ENCODE measurements at regions not wholly inside any gene's neighbourhood (a gene's known extent, or its start where the extent isn't known, plus 50 kb on each side); places are given as distances from the start of the nearest gene placed in this dataset.
"Not testable (repeated sequence)": the region's sequence is repeated elsewhere in the genome, so short reads cannot be mapped to it uniquely, and the experiment has no call there.

DNA sequence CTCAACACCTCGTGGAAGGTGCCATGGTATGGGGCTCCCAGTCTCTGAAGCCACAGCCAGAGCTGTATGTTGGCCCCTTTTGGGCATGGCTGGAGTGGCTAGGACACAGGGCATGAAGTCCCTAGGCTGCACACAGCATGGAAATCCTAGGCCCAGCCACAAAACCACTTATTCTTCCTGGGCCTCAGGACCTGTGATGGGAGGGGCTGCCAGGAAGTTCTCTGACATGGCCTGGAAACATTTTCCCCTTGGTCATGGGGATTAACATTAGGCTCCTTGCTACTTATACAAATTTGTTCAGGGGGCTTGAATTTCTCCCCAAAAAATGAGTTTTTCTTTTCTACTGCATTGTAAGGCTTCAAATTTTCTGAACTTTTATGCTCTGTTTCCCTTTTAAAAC lies 2091.2 kb upstream of the ACO1 start:
- in situ Hi-C loops (cut with HindIII; ENCODE audit: low sequenced_read_pairs), result no loop called here

DNA sequence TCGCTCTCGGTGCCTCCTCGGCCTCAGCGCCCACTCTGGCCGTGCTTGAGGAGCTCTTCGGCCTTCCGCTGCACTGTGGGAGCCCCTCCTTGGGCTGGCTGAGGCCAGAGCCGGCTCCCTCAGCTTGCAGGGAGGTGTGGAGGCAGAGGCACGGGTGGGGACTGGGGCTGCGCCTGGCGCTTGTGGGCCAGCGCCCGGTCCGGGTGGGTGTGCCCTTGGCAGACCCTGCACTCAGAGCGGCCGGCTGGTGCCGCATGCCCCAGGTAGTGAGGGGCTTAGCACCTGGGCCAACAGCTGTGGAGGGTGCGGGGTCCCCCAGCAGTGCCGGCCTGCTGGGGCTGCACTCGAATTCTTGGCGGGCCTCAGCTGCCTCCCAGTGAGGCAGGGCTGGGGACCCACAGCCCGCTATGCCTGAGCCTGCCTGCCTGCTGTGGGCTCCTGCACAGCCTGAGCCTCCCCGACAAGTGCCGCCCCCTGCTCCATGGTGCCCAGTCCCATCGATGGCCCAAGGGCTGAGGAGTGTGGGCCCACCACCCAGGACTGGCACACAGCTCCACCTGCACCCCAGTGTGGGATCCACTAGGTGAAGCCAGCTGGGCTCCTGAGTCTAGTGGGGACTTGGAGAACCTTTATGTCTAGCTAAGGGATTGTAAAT lies 2085.2 kb upstream of the ACO1 start:
- in situ Hi-C loops (cut with HindIII; ENCODE audit: low sequenced_read_pairs), result no loop called here

GRCh38 chr9:30301271-30301963 lies 2083.0 kb upstream of the ACO1 start:
- in situ Hi-C loops (cut with HindIII; ENCODE audit: low sequenced_read_pairs), result no loop called here

DNA sequence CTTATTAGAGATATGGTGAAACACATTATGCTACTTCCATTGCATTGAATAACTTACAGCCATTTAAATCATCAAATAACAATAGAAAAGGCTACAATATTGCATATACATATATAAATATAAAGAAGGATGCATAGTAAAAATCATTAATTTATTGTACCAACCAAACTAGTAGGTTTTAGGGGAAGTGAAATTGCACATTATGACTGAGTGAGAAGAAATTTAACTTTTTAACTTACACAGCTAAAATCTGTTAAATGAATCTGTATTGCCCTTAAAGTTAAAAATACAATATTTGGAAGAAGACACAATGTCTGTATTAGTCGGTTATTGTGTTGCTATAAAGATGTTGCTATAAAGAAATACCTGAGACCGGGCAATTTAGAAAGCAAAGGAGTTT lies 2073.7 kb upstream of the ACO1 start:
- in situ Hi-C loops (cut with HindIII; ENCODE audit: low sequenced_read_pairs), result no loop called here

DNA sequence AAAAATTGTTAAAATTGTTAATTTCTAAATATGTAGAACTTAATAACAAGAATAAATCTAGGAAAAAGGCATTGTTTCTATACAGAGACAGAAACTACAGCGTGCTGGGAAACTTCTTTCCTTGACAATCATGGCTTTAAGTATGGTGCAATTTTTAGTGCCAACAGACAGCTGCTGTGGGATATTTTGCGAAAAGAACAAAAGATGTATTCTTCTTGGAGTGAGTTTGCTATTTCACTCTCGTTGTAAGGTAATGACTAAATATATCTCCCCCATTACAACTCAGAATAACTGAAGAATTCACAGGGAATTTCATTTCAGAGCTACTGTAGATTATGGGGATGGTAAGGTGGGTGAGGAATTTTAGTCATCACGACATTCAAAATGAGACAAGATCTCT lies 2055.0 kb upstream of the ACO1 start:
- in situ Hi-C loops (cut with HindIII; ENCODE audit: low sequenced_read_pairs), result no loop called here

GRCh38 chr9:30348904-30349303 lies 2035.5 kb upstream of the ACO1 start:
- in situ Hi-C loops (cut with HindIII; ENCODE audit: low sequenced_read_pairs), result no loop called here

DNA sequence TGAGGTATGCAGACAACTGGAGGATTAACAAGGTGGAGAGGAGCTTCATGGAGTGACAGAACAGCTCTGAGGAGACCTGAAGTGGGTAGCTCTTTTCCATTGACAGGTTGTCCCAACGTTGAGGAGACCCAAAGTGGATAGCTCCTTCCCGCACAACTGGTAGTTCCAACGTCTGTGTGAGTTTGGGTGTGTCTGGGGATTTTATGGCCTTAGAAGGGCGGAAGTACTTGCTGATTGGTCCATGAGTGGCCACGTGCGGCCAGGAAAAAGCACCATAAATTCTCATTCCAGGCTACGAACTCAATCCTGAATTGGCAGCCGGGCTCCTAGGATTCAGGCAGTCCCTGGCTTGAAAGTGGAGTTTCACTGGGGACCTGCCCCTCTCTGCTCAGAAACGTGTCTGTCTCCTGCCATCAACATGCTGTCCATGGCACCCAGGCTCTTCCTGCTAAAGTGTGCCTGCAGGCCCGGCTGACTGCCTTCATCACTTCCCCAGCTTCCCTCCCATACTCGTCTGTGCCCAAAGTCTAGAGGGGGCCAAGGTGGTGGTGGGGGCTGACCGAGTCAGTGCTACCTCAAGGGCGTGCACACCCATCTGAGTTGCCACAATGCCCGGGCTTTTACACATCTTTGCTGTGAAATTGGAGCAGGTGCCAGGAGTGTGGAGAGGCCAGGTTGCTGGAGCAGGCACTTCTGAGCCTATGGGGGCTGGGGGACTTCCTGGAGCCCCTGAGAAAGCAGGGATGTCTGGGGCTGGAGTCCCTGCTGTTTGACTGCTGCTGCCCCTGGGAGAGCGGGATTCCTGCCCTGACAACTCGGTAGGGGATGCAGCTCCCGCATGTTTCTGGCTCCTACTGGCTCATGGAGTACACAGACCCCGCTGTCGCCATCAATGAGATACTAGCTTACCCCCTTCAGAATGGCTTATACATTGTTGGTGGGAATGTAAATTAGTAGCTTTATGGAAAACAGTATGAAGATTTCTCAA lies 2034.6 kb upstream of the ACO1 start:
- in situ Hi-C loops (cut with HindIII; ENCODE audit: low sequenced_read_pairs), result no loop called here

DNA sequence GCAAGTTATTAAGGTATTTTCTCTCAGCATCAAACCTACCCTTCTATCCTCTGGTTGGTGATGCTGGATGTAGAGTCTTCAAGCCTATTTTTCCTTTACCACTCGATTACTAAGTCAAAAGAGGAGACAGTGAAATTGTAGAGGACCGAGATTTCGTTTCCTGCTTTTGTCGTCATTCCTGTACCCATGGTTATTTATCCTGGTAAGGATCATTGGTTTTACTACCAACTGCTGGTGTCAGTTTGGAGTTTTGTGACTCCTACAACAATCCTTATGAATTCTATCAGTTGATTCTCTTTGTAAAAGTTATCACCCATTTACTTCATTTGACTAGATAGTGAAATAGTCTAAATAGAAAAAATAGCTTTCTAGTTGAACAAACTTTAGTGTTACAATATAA lies 2028.2 kb upstream of the ACO1 start:
- in situ Hi-C loops (cut with HindIII; ENCODE audit: low sequenced_read_pairs), result no loop called here

DNA sequence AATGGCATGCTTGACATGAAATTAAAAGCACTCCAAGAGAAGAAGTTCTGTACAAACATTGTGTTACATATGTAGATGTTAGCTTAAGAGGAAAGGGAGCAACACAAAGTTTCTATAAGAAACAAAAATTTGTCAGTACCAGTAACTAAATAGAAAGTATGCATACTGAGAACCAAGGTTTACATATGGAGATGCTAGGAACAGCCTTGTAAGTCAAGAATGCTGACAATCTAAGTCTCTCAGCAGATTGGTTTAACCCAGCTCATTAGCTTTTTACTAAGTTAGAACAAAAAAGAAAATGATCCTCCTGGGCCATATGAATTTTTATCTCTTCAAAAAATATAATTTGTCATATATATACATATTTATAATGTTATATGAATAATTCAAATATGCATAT lies 2022.1 kb upstream of the ACO1 start:
- in situ Hi-C loops (cut with HindIII; ENCODE audit: low sequenced_read_pairs), result no loop called here

DNA sequence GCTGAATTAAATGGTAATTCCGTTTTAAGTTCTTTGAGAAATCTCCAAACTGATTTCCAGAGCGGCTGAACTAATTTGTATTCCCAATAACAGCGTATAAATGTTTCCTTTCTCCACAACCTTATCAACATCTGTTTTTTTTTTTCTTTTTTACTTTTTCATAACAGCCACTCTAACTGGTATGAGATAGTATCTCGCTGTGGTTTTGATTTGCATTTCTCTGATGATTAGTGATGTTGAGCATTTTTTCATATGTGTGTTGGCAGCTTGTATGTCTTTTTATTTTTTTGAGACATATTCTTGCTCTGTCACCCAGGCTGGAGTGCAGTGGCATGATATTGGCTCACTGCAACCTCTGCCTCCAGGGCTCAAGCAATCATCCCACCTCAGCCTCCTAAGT lies 2018.3 kb upstream of the ACO1 start:
- in situ Hi-C loops (cut with HindIII; ENCODE audit: low sequenced_read_pairs), result not testable (repeated sequence)

GRCh38 chr9:30382271-30382670 lies 2002.2 kb upstream of the ACO1 start:
- in situ Hi-C loops (cut with HindIII; ENCODE audit: low sequenced_read_pairs), result no loop called here

DNA sequence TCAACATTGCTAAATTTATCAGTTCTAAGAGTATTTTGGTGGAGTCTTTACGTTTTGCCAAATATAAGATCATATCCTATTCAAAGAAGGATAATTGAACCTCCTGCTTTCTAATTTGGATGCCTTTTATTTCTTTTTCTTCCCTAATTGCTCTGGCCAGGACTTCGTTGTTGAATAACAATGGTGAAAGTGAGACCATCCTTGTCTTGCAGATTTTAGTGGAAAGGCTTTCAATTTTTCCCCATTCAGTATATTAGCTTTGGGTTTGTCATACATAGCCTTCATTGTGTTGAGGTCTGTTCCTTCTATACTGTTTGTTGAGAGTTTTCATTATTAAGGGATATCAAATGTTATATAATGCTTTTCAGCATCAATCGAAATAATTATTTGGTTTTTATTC lies 1974.2 kb upstream of the ACO1 start:
- in situ Hi-C loops (cut with HindIII; ENCODE audit: low sequenced_read_pairs), result no loop called here

- in situ Hi-C loops (cut with HindIII; ENCODE audit: low sequenced_read_pairs), result no loop called here
Observed at GRCh38 chr9:30411571-30411970, 1972.9 kb upstream of the ACO1 start.

DNA sequence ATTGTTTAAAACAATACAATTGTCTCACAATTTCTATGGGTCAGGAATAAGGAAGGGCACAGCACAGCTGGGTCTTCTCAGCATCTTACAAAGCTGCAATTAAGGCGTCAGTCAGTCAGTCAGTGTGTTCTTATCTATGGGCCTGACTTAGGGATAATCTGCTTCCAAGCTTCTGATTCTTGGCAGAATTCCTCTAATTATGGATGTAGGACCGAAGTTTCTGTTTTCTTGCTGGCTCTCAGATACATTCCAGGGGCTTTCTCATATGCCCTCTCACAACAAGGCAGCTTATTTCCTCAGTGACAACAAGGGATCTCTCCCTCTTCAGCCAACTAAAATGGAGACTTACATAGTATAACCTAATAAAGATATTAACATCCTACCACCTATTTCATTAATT lies 1925.3 kb upstream of the ACO1 start:
- in situ Hi-C loops (cut with HindIII; ENCODE audit: low sequenced_read_pairs), result no loop called here

DNA sequence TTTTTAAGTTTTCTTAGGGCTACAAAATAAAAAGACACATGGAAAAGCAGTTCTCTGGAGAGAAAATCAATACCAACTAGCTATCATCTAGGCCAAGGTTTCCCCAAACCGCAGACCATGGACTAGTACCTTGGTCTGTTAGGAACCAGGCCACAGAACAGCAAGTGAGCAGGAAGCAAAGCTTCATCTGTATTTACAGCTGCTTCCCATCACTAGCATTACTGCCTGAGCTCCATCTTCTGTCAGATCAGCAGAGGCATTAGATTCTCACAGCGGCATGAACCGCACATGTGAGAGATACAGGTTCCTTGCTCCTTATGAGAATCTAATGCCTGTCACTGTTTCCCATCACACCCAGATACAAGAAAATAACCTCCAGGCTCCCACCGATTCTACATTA lies 1907.6 kb upstream of the ACO1 start:
- in situ Hi-C loops (cut with HindIII; ENCODE audit: low sequenced_read_pairs), result no loop called here

GRCh38 chr9:30478684-30479083 lies 1905.8 kb upstream of the ACO1 start:
- in situ Hi-C loops (cut with HindIII; ENCODE audit: low sequenced_read_pairs), result no loop called here

DNA sequence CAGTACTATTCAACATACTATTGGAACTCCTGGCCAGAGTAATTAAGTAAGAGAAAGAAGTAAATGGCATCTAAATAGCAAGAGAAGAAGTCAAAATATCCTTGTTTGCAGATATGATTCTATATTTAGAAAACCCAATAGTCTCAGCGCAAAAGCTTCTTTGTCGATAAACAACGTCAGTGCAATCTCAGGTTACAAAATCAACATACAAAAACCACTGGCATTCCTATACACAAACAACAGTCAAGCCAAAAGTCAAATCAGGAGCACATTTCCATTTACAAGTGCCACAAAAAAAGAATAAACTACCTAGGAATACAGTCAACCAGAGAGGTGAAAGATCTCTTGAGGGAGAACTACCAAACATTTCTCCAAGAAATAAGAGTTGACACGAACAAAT lies 1901.9 kb upstream of the ACO1 start:
- in situ Hi-C loops (cut with HindIII; ENCODE audit: low sequenced_read_pairs), result no loop called here

- in situ Hi-C loops (cut with HindIII; ENCODE audit: low sequenced_read_pairs), result no loop called here
Observed at GRCh38 chr9:30484690-30485089, 1899.8 kb upstream of the ACO1 start.

DNA sequence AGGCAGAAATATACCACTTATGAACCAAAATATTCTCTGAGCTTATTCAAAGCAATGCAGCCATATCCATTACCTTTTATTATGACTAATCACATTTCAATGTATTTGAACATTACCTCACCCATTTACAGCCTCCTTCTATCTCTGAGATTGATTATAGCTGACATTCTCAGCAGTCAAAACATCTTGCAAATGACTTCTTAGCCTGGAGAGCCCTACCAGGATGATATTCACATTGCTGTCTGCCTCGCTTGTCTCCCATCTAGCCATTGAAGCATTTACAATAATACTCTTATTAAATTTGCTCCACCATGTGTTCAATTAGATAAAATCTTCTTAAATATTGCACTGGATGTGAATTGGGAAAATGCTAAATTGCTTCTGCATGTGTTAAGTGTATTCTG lies 1879.9 kb upstream of the ACO1 start:
- in situ Hi-C loops (cut with HindIII; ENCODE audit: low sequenced_read_pairs), result no loop called here

DNA sequence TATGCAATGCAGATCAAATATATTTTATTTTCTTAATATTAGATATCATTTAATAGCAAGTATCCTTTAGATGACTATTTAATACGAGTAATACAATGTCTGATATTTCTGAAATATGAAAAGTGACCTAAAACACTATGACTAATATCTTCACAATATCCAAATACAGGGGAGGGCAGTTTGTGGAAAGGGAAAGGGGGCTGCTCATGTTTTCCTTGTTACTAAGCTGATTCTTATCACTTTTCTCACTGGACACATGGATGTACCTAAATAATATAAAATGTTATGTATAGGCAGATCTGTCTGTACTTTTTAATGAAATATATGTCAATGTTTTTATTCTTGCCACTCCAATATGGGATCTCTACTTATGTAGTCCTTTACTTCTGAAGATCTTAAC lies 1879.1 kb upstream of the ACO1 start:
- in situ Hi-C loops (cut with HindIII; ENCODE audit: low sequenced_read_pairs), result no loop called here

DNA sequence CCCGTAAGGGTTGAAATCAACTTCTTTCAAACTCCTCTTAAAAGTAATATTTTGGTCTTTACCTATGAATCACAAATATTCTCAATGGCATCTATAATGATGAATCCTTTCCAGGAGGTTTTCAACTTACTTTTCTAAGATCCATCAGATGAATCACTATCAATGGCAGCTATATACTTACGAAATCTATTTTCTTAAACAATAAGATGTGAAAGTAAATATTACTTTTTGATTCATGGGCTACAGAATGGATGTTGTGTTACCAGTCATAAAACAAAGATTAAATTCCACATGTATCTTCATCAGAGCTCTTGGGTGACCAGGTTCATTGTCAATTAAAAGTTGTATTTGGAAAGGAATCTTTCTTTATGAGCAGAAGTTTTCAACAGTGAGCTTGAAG lies 1877.7 kb upstream of the ACO1 start:
- in situ Hi-C loops (cut with HindIII; ENCODE audit: low sequenced_read_pairs), result no loop called here

- in situ Hi-C loops (cut with HindIII; ENCODE audit: low sequenced_read_pairs), result no loop called here
Observed at GRCh38 chr9:30507166-30507565, 1877.3 kb upstream of the ACO1 start.

Measured in DLD1 (cell line).